IMR-90 (cell line): ENCODE measurements at regions not wholly inside any gene's neighbourhood (a gene's known extent, or its start where the extent isn't known, plus 50 kb on each side); places are given as distances from the start of the nearest gene placed in this dataset.

Source experiments
- ATAC-seq: fragments of 200-7000 bp; cut with Tn5 transposase; 2 replicates; pipeline ENCODE4 v1.9.1; 2020; ENCODE audit warnings: low read depth, mild to moderate bottlenecking, moderate library complexity
- BruUV-seq: library from RNA; stranded (reverse); fragments of 400-500 nt; replicated peaks from 2 replicates; lab custom pipeline; 2021; lab: Mats Ljungman, UMichigan
- CTCF ChIA-PET: fragments of 300-600 bp; formaldehyde crosslinking; extraction: SDS; loops from one replicate; lab custom pipeline; 2021; ENCODE audit warnings: antibody characterized with exemption; lab: Yijun Ruan, JAX
- POLR2A ChIA-PET: fragments of 300-600 bp; sonication (Branson Sonifier 250); formaldehyde crosslinking; loops from one replicate; lab custom pipeline; 2022; ENCODE audit warnings: antibody characterized with exemption; ENCODE audit not compliant: unreplicated experiment; lab: Charles Lee
- DNase-seq: peaks from one replicate; pipeline ENCODE4 v3.0.0; 2013
- H2AFZ ChIP-seq: replicated peaks from 2 replicates; pipeline ENCODE3; 2013; ENCODE audit warnings: low read length, mild to moderate bottlenecking; ENCODE audit not compliant: poor library complexity
- H2AK5ac ChIP-seq: 2 replicates; pipeline ENCODE4 v1.6.1; 2013; ENCODE audit warnings: low read depth, low read length, inconsistent platforms
- H2AK9ac ChIP-seq: replicated peaks from 2 replicates; pipeline ENCODE3; 2013; ENCODE audit warnings: mild to moderate bottlenecking, low read depth, low read length, moderate library complexity; ENCODE audit not compliant: poor library complexity
- H2BK120ac ChIP-seq: 2 replicates; pipeline ENCODE4 v1.6.1; 2013; ENCODE audit warnings: low read depth, low read length, inconsistent platforms
- H2BK15ac ChIP-seq: 3 replicates; pipeline ENCODE4 v1.6.1; 2013; ENCODE audit warnings: low read depth, low read length, inconsistent platforms
- H2BK20ac ChIP-seq: 2 replicates; pipeline ENCODE4 v1.6.1; 2013; ENCODE audit warnings: low read depth, mild to moderate bottlenecking, inconsistent platforms, low read length, moderate library complexity
- H2BK5ac ChIP-seq: 2 replicates; pipeline ENCODE4 v1.6.1; 2013; ENCODE audit warnings: mild to moderate bottlenecking, low read depth, low read length, inconsistent platforms; ENCODE audit not compliant: poor library complexity, severe bottlenecking
- H3K14ac ChIP-seq: replicated peaks from 2 replicates; pipeline ENCODE4 v1.6.1; 2013; ENCODE audit warnings: low read depth, low read length, inconsistent platforms
- H3K18ac ChIP-seq: 2 replicates; pipeline ENCODE4 v1.6.1; 2013; ENCODE audit warnings: low read depth, low read length, control low read depth
- H3K23ac ChIP-seq: 2 replicates; pipeline ENCODE4 v1.6.1; 2013; ENCODE audit warnings: low read depth, low read length, inconsistent platforms
- H3K27ac ChIP-seq: 2 replicates; pipeline ENCODE4 v1.5.1; 2013; ENCODE audit warnings: mild to moderate bottlenecking, control low read depth, low read length; ENCODE audit not compliant: insufficient read depth
- H3K27me3 ChIP-seq: 2 replicates; pipeline ENCODE4 v1.6.1; 2013; ENCODE audit warnings: low read length; ENCODE audit not compliant: control insufficient read depth, insufficient read depth
- H3K36me3 ChIP-seq: 2 replicates; pipeline ENCODE4 v1.6.1; 2013; ENCODE audit warnings: low read length, mixed read lengths; ENCODE audit not compliant: control insufficient read depth, insufficient read depth
- H3K4ac ChIP-seq: 2 replicates; pipeline ENCODE4 v1.6.1; 2013; ENCODE audit warnings: low read depth, low read length, inconsistent platforms
- H3K4me1 ChIP-seq: 2 replicates; pipeline ENCODE4 v1.6.1; 2013; ENCODE audit warnings: low read length, mixed read lengths; ENCODE audit not compliant: control insufficient read depth, insufficient read depth
- H3K4me2 ChIP-seq: 2 replicates; pipeline ENCODE4 v1.6.1; 2013; ENCODE audit warnings: low read depth, mild to moderate bottlenecking, control low read depth, low read length, moderate library complexity
- H3K4me3 ChIP-seq: 2 replicates; pipeline ENCODE4 v1.5.1; 2013; ENCODE audit warnings: low read depth, mild to moderate bottlenecking, control low read depth, low read length, moderate library complexity; ENCODE audit not compliant: insufficient read depth
- H3K56ac ChIP-seq: 2 replicates; pipeline ENCODE4 v1.6.1; 2013; ENCODE audit warnings: low read length, inconsistent platforms; ENCODE audit not compliant: insufficient read depth; ENCODE audit errors: extremely low read depth
- H3K79me1 ChIP-seq, 2 experiments: 2 replicates each; pipeline ENCODE4 v1.6.1; 2013; ENCODE audit warnings: low read length in 2 of 2, inconsistent platforms in 1 of 2, low read depth in 1 of 2
- H3K9ac ChIP-seq: 2 replicates; pipeline ENCODE4 v1.6.1; 2013; ENCODE audit warnings: low read depth, low read length, control low read depth
- H3K9me1 ChIP-seq: 2 replicates; pipeline ENCODE4 v1.6.1; 2013; ENCODE audit warnings: low read length, inconsistent platforms; ENCODE audit not compliant: insufficient read depth
- H3K9me3 ChIP-seq: 2 replicates; pipeline ENCODE4 v1.6.1; 2013; ENCODE audit warnings: low read length; ENCODE audit not compliant: control insufficient read depth, insufficient read depth
- H4K20me1 ChIP-seq: 2 replicates; pipeline ENCODE4 v1.6.1; 2013; ENCODE audit warnings: low read length, inconsistent platforms; ENCODE audit not compliant: insufficient read depth
- H4K5ac ChIP-seq: 2 replicates; pipeline ENCODE4 v1.6.1; 2013; ENCODE audit warnings: mild to moderate bottlenecking, low read depth, low read length, control low read depth
- H4K8ac ChIP-seq, 2 experiments: 2 replicates each; pipeline ENCODE4 v1.6.1; 2013; ENCODE audit warnings: low read depth in 2 of 2, low read length in 2 of 2, control low read depth in 1 of 2, inconsistent platforms in 1 of 2
- H4K91ac ChIP-seq: 2 replicates; pipeline ENCODE4 v1.6.1; 2013; ENCODE audit warnings: low read depth, low read length, inconsistent platforms; ENCODE audit not compliant: insufficient read depth
- FOS ChIP-seq: fragments of 150-350 bp; IDR thresholded peaks from 2 replicates; pipeline ENCODE4 v1.6.1; 2016; ENCODE audit warnings: low read depth, low read length
- MAFK ChIP-seq: IDR thresholded peaks from 2 replicates; pipeline ENCODE4 v1.6.1; 2012; ENCODE audit warnings: low read depth, low read length, improper control_type of control experiment
- RCOR1 ChIP-seq: IDR thresholded peaks from 2 replicates; pipeline ENCODE4 v1.6.1; 2012; ENCODE audit warnings: mild to moderate bottlenecking, low read length, improper control_type of control experiment; ENCODE audit not compliant: insufficient replicate concordance
- WGBS, 2 experiments: methylation state at CpG; one replicate each; pipeline versions ENCODE4 v1.1.5 to v1.1.7; 2013; ENCODE audit warnings: missing lambda C conversion rate in 2 of 2; ENCODE audit not compliant: insufficient read length in 1 of 2; ENCODE audit errors: extremely low coverage in 2 of 2; 5-methylcytosine and 5-hydroxymethylcytosine counted together
- dilution Hi-C: fragments of 300-500 bp; cut with HindIII; formaldehyde crosslinking; loops from one replicate; pipeline ENCODE4 v1.14.3; 2018; ENCODE audit warnings: low sequenced_read_pairs; ENCODE audit not compliant: unreplicated experiment
- in situ Hi-C: fragments of 300-500 bp; cut with MboI; formaldehyde crosslinking; loops from 3 replicates; pipeline ENCODE4 v1.14.3; 2019; ENCODE audit warnings: low sequenced_read_pairs, inconsistent platforms, mixed read lengths
- intact Hi-C: fragments of 100-400 bp; cut with micrococcal nuclease; formaldehyde crosslinking; loops from 2 replicates; pipeline ENCODE4 v1.10.0; 2022

- no CpG with 5 or more reads among the region's 5 CpGs for WGBS, 2 experiments
- no peak overlapping the region for H2BK20ac ChIP-seq
- H3K4me2 ChIP-seq: no peak overlapping the region
- H2AK9ac ChIP-seq: no peak overlapping the region
- H3K14ac ChIP-seq: no peak overlapping the region
- no peak overlapping the region for H3K4ac ChIP-seq
- H3K4me3 ChIP-seq: no peak overlapping the region
- CTCF ChIA-PET: interaction anchor here (0.5 kb wide), 1 partner anchor 13 kb away, joined by 5 read pairs; no protein-coding TSS in a partner anchor
- BruUV-seq: no TSS peak
- H3K23ac ChIP-seq: no peak overlapping the region
- no peak overlapping the region for H4K91ac ChIP-seq
- TF ChIP-seq RCOR1 (no peak), MAFK (0 out of 2 replicates have a peak, but pooled peaks have one; percentile 12), FOS (no peak)
- H4K5ac ChIP-seq: no peak overlapping the region
- no peak overlapping the region for H3K56ac ChIP-seq
- POLR2A ChIA-PET: no interaction called here
- H2BK15ac ChIP-seq: no peak overlapping the region
- H3K4me1 ChIP-seq: no peaks in the 10 kb centered on the region
- H3K27me3 ChIP-seq: no peaks in the 10 kb centered on the region
- no peak overlapping the region for H3K18ac ChIP-seq
- dilution Hi-C loops: no loop called here
- in situ Hi-C loops: no loop called here
- no peaks in the 10 kb centered on the region for H3K9me3 ChIP-seq
- H4K20me1 ChIP-seq: no peaks in the 10 kb centered on the region
- no peaks in the 10 kb centered on the region for H3K9me1 ChIP-seq
- no peak overlapping the region for H3K9ac ChIP-seq
- H3K79me1 ChIP-seq: no peaks in the 10 kb centered on the region
- H3K36me3 ChIP-seq: no peaks in the 10 kb centered on the region
- H2AK5ac ChIP-seq: no peak overlapping the region
- H3K27ac ChIP-seq: no peak overlapping the region
- intact Hi-C loops: no loop called here
- H4K8ac ChIP-seq: no peak overlapping the region
- H2BK5ac ChIP-seq: no peak overlapping the region
- DNase-seq (no peak), ATAC-seq (no peak)
- H2AFZ ChIP-seq: no peak overlapping the region
- no peak overlapping the region for H2BK120ac ChIP-seq
These were observed 899.2 kb upstream of the WWC1 start for GRCh38 chr5:167392240-167392639.
